ENCODE measurements at regions not wholly inside any gene's neighbourhood (a gene's known extent, or its start where the extent isn't known, plus 50 kb on each side); places are given as distances from the start of the nearest gene placed in this dataset.

GRCh38 chr7:20026762-20027161 lies 190.4 kb downstream of the MACC1 start:
- TF ChIP-seq EZH2 (IDR thresholded peaks at IDR 0.05; ENCODE audit: low read depth, unreplicated experiment) (no peak), ETS1 (IDR thresholded peaks at IDR 0.05) (no peak), NANOG (IDR thresholded peaks at IDR 0.05; ENCODE audit: borderline replicate concordance) (no peak), CTCF (conservative IDR thresholded peaks at IDR 0.05; ENCODE audit: low read depth in 2 of 2) (no peak), REST (IDR thresholded peaks at IDR 0.05; ENCODE audit: unreplicated experiment) (no peak), ZNF114 (CRISPR knock-in tag; IDR thresholded peaks at IDR 0.05) (no peak), POLR2AphosphoS5 (IDR thresholded peaks at IDR 0.05; ENCODE audit: low read depth) (no peak), EZH2phosphoT487 (IDR thresholded peaks at IDR 0.05; ENCODE audit: unreplicated experiment) (no peak), ZNF331 (CRISPR knock-in tag; IDR thresholded peaks at IDR 0.05; ENCODE audit: low read depth) (no peak)

Data from GM23338 (cell line).